GM21529 (cell line): ENCODE measurements at regions not wholly inside any gene's neighbourhood (a gene's known extent, or its start where the extent isn't known, plus 50 kb on each side); places are given as distances from the start of the nearest gene placed in this dataset.

Experiments used
- ATAC-seq: cut with Tn5 transposase; IDR thresholded peaks from one replicate; pipeline ENCODE4 v1.9.1; 2021; ENCODE audit not compliant: unreplicated experiment

- no peak for ATAC-seq
Measured at GRCh38 chr6:166776571-166776970, 149.5 kb upstream of the RPS6KA2 start.

- ATAC-seq, result no peak
Measured at GRCh38 chr6:166775923-166776220, 148.8 kb upstream of the RPS6KA2 start.

GRCh38 chr6:166775180-166775922 lies 148.3 kb upstream of the RPS6KA2 start:
- ATAC-seq, result peak; percentile 63

DNA sequence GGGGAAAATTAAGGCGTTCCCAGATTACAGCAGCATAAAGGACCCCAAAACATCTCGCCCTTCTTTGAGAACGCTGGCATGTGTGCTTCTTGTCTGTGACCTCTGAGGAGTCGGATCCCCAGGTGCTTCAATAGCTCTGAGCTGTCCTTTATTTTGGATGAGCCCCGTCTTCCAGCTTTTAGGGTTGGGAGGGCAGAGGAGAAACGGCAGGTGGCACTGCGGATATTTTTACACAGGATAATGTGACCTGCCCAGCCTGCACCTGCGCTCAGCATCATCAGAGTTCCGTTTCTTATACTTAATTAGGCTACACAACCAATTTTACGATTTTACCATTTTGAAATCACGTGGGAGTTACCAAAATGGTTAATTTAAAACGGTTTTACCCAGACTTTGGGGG lies 147.7 kb upstream of the RPS6KA2 start:
- ATAC-seq, result no peak

- ATAC-seq, result no peak
Measured at GRCh38 chr6:166774292-166774691, 147.2 kb upstream of the RPS6KA2 start.

- no peak for ATAC-seq
Measured at GRCh38 chr6:166772518-166772917, 145.5 kb upstream of the RPS6KA2 start.

DNA sequence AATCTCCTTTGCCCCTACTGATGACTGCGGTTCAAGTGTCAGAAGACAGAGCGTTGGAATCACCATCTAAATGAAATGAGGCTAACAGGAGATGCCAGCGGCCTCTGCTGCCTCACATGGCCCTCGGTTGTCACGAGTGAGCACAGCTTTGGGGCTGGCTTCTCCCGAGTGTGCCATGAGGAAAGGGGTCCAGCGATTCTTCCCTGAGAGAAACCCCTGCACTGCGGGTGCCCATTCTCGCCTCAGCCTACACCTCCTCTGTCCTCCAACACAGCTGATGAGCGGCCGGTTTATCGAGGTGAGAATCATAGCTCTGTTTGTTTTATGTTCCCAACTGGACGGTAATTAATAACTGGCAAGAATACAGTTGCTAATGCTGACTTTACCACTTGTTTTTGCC lies 144.7 kb upstream of the RPS6KA2 start:
- no peak for ATAC-seq

DNA sequence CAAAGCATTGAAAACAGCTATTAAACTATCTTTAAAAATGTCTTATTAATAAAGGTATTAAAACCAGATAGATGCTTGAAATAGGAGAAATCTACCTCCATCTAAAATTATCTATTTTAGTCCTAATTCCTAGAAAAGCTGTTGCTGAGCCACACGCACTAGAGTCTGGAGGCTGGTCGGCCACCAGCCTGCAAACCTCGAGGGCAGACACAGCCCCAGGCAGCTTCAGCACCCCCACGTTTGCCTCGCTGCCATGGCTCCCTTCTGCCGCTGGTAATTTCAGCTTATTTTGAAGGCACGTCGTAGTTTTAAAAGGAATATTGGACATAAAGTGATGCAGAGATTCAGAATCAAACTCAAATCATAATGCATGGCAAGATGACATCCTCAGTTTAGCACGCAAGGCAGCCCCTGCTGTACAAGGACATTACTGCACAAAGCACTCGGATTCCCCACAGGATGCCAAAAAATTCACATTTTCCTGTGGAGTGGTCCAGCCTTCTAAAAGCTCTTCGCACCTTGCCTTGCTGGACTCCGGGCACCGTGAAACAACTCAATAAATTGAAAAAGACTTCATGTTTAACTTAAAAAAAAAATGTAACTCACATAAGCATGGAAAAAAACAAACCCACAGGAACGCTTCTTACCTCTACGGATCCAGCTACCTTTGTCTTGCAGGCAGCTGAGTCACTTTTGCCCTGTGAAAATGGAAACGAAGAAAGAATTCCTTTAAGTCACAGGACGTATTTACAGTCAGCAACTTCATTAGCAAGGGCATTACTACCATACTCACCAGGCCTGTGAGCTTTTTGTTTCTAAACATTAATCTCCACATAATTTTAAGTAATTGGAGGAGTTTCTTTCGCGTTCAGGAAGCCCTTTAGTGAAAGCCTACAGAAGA lies 143.4 kb upstream of the RPS6KA2 start:
- no peak for ATAC-seq

DNA sequence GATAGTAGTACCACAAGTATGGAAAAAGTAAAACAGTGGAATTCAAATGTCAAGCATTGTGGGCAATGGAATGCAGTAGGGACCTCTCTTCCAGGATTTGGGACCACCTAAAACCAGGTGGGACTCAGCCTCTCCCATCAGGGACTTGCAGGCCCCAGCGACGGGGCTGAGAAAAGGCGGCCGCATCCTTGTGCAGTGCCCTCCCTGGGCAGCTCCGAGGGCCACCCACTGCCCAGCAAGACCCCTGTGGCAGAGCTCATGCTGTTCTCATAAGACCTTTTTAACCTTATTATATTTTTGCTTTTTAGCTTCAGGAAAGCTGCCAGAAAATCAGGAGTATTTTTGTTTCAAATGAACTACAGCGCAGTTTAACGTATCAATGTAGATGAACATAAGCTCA lies 142.6 kb upstream of the RPS6KA2 start:
- no peak for ATAC-seq

GRCh38 chr6:166768761-166769160 lies 141.7 kb upstream of the RPS6KA2 start:
- no peak for ATAC-seq

- ATAC-seq, result no peak
Measured at GRCh38 chr6:166767230-166767629, 140.2 kb upstream of the RPS6KA2 start.

DNA sequence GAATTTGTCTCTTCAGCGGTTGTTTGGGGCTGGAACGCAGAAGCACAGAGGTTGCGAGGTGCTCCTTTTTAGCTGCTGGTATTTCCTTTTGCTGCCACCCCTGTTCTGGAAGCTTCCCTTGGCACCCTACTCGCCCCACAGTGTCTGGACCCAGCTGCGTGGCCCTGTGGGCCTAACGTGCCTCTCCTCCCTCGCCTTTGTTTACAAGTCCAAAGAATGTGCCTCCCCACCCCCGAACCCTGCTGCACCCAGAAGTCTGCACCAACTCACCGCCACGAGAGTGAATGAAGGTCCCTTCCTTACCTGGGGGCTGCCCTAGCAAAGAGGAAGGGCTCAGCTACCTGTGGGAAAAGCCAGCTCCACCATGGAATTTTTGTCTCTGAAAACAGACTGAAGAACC lies 139.7 kb upstream of the RPS6KA2 start:
- no peak for ATAC-seq

- no peak for ATAC-seq
Measured at GRCh38 chr6:166765234-166765541, 138.1 kb upstream of the RPS6KA2 start.

DNA sequence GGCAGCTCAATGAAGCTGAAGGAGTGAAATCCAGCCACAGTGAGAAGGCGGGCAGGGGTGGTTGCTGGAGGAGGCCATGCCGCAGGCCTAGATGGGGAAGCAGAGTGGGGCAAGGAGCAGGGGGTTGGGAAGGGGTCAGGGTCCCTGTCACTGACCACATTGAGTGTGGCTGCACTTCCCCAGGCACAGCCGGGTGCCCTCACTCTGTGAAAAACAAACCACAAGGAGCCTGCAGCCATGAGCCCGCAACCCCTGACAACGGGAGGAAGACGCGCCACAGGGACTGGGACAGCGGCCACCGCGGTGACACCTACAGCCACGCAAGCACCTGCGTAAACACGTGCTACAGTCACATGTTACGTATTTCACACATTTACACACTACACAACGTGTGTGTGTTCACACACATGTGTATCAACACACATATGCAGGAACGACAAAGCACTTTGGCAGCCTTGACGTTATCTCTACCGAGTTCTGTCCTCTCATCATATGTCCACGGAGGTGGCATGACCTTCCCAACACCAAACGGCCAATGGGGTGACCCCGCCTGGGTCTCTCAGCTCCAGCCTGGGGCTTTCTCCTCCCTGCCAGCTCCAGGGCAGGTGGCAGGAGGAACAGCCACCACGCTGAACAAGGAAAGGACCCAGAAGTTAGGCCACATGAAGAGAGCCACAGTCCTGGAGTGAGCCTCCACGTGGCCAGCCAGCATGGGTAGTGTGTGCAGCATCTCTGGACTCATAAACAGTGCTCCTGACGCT lies 137.6 kb upstream of the RPS6KA2 start:
- ATAC-seq, result no peak

DNA sequence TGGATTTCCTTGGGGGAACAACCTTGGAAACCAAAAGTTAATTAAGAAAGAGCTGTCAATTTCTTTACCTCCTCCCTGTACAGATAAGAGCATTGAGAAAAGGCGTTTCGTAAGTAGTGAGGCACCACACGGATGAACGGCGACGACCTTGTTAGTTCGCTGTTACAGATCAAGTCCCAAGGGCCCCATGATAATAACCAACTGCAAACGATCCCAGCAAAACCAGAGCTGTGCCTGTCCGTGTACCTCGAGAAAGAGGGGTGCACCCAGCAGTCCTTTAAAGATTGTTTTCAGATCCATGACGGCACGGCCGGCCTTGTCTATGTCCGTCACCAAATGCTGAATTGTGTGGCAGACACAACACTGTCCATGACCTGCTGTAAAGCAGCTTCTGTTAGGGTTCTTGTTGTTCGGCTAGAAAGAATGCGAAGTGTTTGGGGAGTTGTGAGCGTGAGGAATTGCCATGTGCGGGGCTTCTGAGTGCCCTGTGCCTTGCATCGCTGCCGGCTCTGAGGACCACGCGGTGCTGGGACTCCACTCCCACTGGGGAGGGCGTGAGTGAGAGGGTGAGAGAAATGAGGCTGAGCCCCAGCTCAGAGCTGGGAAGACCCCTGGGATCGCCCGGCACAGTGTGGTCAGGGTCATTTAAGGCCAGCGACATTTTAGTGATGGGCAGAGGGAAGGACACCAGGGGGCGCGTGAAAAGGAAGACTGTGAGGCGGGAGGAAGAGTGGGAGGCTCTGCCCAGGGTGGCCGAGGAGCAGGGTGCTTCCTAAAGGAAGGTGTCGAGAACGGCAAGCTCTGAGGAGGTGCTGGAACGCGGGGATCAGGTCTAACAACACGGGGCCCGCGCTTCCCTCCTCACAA lies 136.8 kb upstream of the RPS6KA2 start:
- ATAC-seq, result no peak

DNA sequence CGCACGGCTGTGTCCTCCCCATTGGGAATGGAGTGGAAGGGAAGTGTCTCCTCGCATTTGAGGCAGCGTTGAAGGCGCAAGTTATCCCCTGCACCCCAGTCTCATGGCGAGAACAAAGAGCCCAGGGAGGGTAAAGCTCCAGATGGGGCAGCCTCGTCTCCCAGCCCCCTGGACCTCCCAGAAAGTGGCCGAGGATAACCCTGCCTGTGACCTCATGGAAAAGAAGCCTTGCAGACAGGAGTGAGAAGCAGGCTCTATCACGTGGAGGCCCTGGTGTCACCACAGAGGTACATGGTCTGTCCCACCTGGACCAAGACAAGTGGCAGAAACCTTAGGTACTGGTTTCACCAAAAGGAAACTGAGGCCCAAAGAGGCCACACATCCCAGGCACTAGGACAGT lies 134.8 kb upstream of the RPS6KA2 start:
- ATAC-seq, result no peak

GRCh38 chr6:166760288-166760687 lies 133.2 kb upstream of the RPS6KA2 start:
- no peak for ATAC-seq

GRCh38 chr6:166758136-166758704 lies 131.2 kb upstream of the RPS6KA2 start:
- no peak for ATAC-seq

- no peak for ATAC-seq
Measured at GRCh38 chr6:166757232-166758135, 130.4 kb upstream of the RPS6KA2 start.
